HG02759 (cell line): ENCODE measurements at regions not wholly inside any gene's neighbourhood (a gene's known extent, or its start where the extent isn't known, plus 50 kb on each side); places are given as distances from the start of the nearest gene placed in this dataset.
"Not testable (repeated sequence)": the region's sequence is repeated elsewhere in the genome, so short reads cannot be mapped to it uniquely, and the experiment has no call there.

Source experiments
- ATAC-seq: cut with Tn5 transposase; IDR thresholded peaks from one replicate; pipeline ENCODE4 v1.9.1; 2021; ENCODE audit warnings: mild to moderate bottlenecking, moderate library complexity; ENCODE audit not compliant: unreplicated experiment

- ATAC-seq, result no peak
Measured at GRCh38 chr6:5898563-5898962, 108.2 kb downstream of the NRN1 start.

DNA sequence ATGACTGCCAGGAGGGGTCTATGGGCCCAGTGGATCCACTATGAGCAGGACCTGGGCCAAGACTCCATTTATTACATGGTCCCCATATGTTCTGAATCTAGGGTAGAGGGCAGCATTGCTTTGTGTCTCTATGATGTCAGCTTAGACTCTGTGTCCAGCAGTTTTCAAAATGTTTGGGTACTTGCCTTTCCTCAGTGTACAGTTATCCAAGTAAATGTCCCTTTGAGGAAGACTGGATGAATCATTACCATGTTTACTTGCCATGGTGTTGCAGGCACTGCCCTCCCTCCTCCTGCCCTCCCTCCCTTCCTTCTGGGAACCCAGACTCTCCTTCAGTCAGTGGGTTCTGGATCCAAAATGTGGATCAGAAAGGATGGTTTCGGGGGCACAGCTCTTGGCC is 108.6 kb downstream of the NRN1 start:
- no peak for ATAC-seq

DNA sequence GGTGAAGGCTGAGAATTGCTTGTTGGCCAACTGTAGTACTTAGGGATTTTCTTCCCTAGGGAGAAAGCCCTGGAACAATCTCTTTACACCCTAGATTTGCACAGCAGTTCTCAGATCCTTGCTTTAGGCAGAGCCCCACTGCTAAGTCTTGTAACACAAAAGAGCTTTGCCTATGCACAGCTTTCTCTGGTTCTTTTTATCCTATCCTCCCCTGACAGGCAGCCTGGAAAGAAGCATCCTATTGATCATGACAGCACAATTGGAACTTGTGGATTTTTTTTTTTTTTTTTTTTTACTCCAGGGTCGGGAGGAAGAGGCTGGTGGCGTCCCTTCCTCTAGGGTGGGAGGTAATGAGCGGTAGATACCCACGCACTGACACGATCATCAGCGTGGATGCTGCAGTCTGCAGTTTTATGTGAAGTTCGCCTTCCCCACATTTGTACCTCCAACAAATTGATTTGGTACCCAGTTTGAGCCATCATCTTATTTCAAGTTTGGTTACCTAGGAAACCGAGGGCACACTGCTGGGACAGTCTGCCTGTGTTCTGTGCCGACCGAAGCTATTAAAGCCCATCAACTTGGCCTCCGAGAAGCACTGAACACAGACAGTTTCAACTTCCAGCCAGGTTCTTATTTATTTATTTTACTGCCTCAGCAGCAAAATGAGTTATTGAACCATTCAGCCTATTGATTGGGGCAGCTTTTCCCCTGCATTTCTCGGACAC is 110.1 kb downstream of the NRN1 start:
- no peak for ATAC-seq

DNA sequence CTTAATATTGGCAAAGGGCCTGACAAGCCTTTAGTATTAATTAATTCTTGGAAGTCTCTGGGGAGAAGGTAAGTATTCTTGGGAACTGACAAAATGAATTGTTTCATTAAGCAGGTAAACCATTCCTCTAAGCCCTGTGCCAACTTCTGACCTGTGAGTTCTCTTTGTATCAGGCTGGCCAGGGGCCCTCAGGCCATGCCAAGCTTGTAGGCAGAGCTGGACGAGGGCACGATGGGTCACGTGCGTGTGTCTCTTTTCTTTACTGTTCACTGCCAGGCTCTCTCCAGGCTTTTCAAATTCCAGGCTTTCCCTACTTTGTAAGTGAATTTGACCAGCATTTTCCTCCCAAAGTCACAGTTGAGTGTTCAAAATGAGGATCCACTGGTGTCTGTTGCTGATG is 112.4 kb downstream of the NRN1 start:
- ATAC-seq, result no peak

GRCh38 chr6:5893295-5893694 is 113.4 kb downstream of the NRN1 start:
- ATAC-seq, result no peak

DNA sequence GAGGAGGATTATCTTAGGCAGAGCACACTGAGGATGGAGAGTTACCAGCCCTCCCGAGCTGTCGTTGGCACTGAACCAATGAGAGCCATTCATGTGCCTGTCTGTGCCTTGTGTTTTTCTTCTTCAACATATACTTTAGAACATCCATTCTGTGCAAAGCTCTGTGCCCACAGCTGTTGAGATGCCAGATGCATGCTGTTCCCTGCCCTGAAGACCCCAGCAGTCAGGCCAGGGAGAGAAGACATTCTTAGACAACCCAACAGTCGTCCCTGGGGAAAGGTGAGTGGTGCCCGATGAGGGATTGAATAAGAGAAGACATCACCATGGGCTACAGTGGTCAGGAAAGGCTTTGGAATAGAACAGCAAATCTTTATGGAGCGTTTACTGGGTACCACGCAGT is 114.1 kb downstream of the NRN1 start:
- no peak for ATAC-seq

DNA sequence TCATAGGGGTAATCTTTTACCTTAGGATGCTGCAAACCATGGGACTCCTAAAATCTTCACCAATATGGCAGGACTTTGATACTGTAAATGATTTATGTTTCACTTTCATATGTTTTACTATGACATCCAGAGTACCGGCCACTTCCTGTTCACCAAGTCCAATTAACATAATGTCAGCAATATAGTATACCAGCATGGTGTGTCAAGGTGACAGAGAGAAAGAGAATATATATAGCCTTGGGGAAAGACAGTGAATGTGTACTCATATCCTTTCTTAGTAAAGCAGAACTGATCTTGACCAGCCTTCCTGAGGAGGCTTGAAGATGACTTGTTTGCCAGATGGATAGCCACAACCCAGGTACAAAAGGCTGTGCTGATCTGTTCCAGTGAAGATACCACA is 127.9 kb downstream of the NRN1 start:
- ATAC-seq, result no peak

DNA sequence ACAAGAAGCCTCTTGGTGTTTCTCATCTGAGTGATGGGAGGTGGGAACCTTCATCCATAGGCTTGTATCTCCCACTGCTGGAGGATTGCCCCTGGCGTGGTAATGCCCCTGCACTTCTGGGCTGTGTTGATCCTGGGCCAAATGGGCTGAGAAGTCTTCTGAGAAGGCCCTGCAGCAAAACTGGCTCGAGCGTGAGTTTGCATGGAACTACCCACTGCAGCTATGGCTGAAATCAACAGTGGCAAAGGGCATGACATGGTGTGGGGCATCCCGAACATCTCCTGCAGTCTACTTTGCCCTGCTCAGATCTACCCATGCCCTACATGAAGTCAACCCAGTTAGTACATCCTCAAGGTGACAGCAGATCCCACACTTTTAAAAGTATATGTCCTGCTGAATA is 130.6 kb downstream of the NRN1 start:
- no peak for ATAC-seq

- ATAC-seq, result not testable (repeated sequence)
Measured at GRCh38 chr6:5873976-5874375, 132.7 kb downstream of the NRN1 start.

DNA sequence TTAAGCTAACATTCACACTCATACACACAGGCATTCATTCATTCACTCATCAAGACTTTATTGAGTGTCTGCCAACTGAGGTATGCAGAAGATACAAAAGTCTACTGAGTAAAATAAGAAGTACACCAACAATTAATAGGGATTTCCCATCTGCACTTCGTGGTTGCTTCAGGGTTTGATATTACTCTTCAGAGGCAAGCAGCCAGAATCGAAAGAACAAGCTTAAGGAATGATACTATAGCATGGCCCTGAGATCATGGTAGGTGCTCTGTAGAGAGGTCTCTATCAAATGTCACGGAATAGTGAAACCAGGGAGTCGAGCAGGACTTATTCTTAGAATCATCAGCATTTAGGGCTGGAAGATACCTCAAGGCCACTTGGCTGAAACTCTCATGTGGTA is 135.4 kb downstream of the NRN1 start:
- no peak for ATAC-seq

DNA sequence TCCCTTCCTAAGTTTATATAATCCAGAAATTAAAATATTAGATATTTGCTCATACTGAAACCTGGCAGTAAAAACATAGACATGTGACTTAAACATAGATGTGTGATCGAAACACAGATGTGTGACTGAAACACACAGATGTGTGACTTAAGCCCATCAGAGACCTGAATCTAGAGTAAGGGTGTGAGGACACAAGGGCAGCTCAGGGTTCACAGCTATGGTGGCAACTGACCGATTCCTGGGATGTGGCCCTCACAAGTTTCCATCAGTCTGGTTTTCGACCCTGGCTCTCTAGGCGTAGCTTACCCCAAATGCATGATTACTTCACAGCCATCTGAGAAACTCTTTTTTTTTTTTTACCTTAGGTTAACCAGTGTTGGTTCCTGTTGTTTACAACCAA is 137.0 kb downstream of the NRN1 start:
- no peak for ATAC-seq

DNA sequence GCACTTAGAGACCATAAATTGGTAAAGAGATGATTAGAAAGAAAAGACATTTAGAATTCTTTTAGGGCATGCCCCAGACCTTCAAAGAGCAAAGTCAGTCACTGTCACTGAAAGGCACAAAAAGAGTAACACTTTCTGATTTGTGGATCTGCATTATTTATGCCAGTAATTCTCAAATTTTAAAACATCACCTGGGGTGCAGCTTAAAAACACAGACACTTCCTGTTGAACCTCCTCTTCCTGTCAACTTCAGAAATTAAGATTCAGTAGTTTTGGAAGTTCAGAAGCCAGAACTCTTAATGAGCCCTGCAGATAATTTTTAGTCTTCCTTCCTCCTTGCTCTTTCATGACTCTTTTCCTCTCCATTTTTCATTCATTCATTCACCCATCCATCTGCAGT is 137.5 kb downstream of the NRN1 start:
- ATAC-seq, result no peak

DNA sequence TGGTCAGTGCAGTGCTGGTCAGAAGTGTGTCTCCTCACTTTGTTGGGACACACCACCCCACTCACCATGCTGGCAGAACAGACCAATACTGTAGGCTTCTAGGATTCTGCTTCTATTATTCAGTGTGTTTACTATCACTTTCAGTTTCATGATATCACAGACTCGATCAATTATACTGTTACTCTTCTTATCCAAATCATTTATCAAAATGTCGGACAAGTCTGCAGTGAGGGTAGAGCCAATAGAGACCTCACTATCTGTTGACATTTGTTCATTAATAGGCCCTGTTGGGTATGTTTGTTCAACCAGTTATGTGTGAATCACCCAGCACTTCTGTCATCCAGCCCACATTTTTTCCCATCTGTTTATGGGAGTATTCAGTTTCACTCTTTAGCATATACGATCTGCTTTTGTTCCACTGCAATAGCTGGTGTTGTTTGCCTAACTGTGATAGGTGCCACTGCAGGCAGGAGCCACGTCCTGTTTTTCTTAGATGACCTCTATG is 140.1 kb downstream of the NRN1 start:
- no peak for ATAC-seq

- ATAC-seq, result no peak
Measured at GRCh38 chr6:5865506-5866031, 141.2 kb downstream of the NRN1 start.

DNA sequence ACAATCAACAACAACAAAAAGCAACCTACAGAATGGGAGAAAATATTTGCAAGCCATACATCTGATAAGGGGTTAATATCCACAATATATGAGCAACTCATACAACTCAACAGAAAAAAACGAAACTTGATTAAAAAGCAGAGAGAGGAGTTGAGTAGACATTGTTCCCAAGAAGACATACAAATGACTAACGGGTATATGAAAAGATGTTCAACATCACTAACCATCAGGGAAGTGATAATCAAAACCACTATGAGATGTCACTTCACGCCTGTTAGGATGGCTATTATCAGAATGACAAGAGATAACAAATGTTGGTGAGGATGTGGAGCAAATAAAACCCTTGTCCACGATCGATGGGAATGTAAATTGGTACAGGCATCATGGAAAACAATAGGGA is 145.9 kb downstream of the NRN1 start:
- no peak for ATAC-seq

DNA sequence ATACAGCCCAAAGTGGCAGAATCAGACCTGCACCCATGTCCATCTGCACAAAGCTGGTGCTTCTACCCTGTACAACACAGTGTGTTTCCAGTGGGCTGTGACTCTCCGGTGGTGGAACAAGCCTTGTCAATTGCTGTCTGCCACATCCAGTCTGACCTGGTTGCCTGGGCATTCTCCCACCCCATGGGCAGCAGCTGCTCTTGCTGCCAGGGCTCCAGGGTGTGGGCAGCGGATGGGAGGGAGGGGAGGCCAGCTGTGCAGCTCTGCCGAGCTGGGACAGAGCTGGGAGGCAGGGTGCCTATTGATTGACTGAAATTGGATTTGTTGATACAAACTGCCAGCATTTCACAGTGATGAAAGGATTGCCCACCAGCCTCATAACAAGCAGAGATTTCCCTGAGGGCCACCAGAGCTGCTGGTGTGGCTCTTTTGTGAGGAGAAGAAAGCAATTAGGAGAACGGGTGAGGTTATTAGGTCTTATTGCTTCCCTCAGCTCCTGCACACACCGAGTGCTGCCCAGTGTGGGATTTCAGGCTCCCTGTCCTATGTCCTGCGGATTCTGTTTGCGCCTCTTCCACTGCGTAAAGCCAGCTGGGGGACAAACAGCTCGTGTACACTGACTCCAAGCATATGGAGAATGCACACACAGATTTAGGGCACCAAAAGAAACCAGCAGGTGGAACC is 150.8 kb downstream of the NRN1 start:
- no peak for ATAC-seq

- ATAC-seq, result no peak
Measured at GRCh38 chr6:5854899-5855298, 151.8 kb downstream of the NRN1 start.

DNA sequence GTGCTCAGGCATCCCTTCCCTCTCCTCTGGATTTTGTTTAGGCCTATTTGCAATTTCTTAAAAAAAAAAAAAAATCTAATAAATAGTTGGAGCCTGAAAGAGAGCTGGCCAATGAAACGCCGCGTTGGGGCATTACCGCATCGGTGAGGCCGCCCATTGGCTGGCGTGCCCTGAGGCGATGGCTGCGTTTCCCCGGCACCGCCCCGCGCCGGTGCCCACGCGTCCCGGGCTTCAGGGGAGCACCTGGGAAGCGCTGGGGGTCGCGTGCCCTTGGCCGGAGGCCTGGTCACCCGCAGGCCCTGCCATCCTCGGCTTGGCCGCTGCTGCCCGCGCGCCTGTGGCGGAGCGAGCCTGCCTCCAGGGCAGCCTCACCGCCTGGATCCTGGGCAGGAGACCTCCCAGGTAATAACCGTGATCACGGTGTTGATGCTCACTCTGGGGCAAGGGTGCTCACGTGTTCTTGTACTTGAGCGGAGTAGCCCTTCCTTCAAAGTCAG is 155.4 kb downstream of the NRN1 start:
- peak; percentile 66 for ATAC-seq

DNA sequence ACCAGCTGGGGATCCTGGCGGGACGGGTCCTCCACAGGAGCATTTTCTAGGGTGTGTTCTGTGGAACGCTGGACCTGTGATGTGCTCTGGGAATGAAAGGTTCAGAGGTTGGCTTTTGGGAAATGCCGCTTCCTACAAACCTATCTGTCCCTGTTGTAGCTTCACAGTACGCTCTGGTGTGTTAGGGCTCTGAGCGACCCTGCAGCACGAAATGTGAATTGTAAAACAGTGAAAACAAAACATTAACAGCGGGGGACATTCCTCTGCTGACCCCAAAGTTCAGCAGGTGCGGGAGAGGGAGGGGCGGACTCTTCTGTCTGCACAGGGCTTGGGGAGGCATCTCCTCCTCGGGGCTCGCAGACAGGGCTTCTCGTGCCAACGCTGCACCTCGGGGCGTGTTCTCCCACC is 155.9 kb downstream of the NRN1 start:
- ATAC-seq, result no peak

GRCh38 chr6:5846889-5847288 is 159.8 kb downstream of the NRN1 start:
- ATAC-seq, result no peak

- ATAC-seq, result no peak
Measured at GRCh38 chr6:5846335-5846734, 160.4 kb downstream of the NRN1 start.

DNA sequence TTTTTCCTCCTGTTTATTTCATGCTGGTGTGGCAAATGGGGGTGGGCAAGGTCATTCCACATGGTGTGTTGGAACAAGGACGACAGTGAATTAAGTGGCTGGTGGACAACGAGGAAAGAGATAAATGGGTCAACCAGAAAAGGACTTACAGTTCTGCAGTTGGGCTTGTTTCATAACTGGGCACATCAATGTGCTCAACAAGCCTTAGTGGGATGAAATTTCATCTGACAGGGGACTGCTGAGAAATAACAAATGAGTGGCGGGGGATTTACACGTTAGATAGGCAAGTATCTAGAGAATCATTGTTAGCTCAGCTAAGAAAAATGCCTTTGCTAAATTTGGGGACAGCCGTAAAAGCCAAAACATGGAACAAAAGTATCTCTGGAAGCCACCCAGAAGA is 163.6 kb downstream of the NRN1 start:
- no peak for ATAC-seq
